BE2C (cell line): ENCODE measurements at regions not wholly inside any gene's neighbourhood (a gene's known extent, or its start where the extent isn't known, plus 50 kb on each side); places are given as distances from the start of the nearest gene placed in this dataset.

ENCODE experiments used
- DNase-seq: peaks from one replicate; pipeline ENCODE4 v3.0.0-alpha.2; 2020
- H3K27me3 ChIP-seq: fragments of 250-450 bp; sonication (Bioruptor Pico); 2 replicates; pipeline ENCODE4 v1.5.1; 2020; ENCODE audit warnings: mild to moderate bottlenecking
- H3K36me3 ChIP-seq: fragments of 250-450 bp; sonication (Bioruptor Pico); 2 replicates; pipeline ENCODE4 v1.5.1; 2020; ENCODE audit warnings: mild to moderate bottlenecking
- H3K4me1 ChIP-seq: fragments of 250-450 bp; sonication (Bioruptor Pico); 2 replicates; pipeline ENCODE4 v1.5.1; 2020
- H3K4me3 ChIP-seq: 2 replicates; pipeline ENCODE4 v1.5.1; 2011; ENCODE audit warnings: low read depth, low read length
- H3K9me3 ChIP-seq: fragments of 250-450 bp; sonication (Bioruptor Pico); 2 replicates; pipeline ENCODE4 v1.5.1; 2020
- CTCF ChIP-seq: IDR thresholded peaks from 2 replicates; pipeline ENCODE4 v1.5.1; 2012; ENCODE audit warnings: mild to moderate bottlenecking, low read depth, low read length

GRCh38 chr1:214848101-214848500 lies 234.4 kb upstream of the KCNK2 start:
- Histone ChIP-seq H3K27me3 (peaks cover 3% of the 10 kb centered on the region; the same call in 1 of the 2 replicates), H3K36me3 (no peaks in the 10 kb centered on the region), H3K4me3 (no peak overlapping the region), H3K4me1 (no peaks in the 10 kb centered on the region), H3K9me3 (no peaks in the 10 kb centered on the region)
- no peak for DNase-seq
- no peak for TF ChIP-seq CTCF

GRCh38 chr1:214850432-214851050 lies 232.0 kb upstream of the KCNK2 start:
- no peak for TF ChIP-seq CTCF
- Histone ChIP-seq H3K36me3 (no peaks in the 10 kb centered on the region), H3K27me3 (no peaks in the 10 kb centered on the region; the same call in 1 of the 2 replicates), H3K9me3 (no peaks in the 10 kb centered on the region), H3K4me1 (no peaks in the 10 kb centered on the region), H3K4me3 (no peak overlapping the region)
- no peak for DNase-seq

DNA sequence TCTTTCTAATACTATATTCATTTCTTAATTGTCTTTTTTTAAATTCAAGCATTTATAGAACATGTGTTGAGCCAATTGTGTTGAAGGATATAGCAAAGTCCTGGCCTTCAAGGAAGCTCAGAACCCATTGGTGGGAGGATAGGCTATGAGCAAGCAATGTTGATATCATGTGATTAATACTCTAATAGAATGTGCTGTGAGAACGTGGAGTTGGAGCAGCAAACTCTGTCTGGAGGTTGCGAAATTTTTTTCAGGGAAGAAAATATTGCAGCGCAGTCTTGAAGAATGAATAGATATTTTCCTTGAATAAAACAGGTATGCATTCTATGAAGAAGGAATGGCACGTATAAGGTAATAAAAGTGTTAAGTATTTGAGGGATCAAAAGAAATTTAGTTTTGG lies 229.2 kb upstream of the KCNK2 start:
- no peak for TF ChIP-seq CTCF
- H3K36me3 ChIP-seq, result no peaks in the 10 kb centered on the region
- no peak for DNase-seq
- no peaks in the 10 kb centered on the region for H3K9me3 ChIP-seq
- H3K4me1 ChIP-seq, result no peaks in the 10 kb centered on the region
- no peaks in the 10 kb centered on the region for H3K27me3 ChIP-seq
- no peak overlapping the region for H3K4me3 ChIP-seq

- no peak for DNase-seq
- Histone ChIP-seq H3K4me3 (no peak overlapping the region), H3K4me1 (peaks cover 7% of the 10 kb centered on the region)
Observed at GRCh38 chr1:214854126-214854875, 228.2 kb upstream of the KCNK2 start.

DNA sequence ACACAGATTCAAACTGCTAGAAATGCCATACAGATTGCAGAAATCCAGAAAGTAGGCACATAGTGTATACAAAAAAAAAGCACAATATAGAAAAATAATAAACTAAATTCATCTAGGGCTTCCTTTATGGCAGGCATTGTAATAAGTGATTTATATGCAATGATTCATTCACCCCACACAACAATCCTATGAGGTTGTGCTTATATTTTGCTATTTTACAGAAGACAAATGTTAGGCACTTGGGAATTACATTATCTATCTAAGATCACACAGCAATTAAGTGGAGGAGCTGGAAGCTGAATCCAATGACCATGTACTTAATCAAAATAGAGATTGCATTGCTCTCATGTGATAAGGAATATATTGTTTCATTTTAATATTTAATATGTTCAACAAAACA lies 225.7 kb upstream of the KCNK2 start:
- DNase-seq, result no peak
- Histone ChIP-seq H3K4me1 (peaks cover 21% of the 10 kb centered on the region), H3K36me3 (no peaks in the 10 kb centered on the region), H3K9me3 (no peaks in the 10 kb centered on the region), H3K27me3 (no peaks in the 10 kb centered on the region), H3K4me3 (no peak overlapping the region)
- no peak for TF ChIP-seq CTCF

More at GRCh38 chr1:214854126-214854875, 228.2 kb upstream of the KCNK2 start:
- no peaks in the 10 kb centered on the region for H3K9me3 ChIP-seq
- TF ChIP-seq CTCF, result no peak
- H3K36me3 ChIP-seq, result no peaks in the 10 kb centered on the region
- no peaks in the 10 kb centered on the region for H3K27me3 ChIP-seq

- Histone ChIP-seq H3K27me3 (no peaks in the 10 kb centered on the region), H3K4me1 (peaks cover 21% of the 10 kb centered on the region), H3K9me3 (no peaks in the 10 kb centered on the region), H3K36me3 (no peaks in the 10 kb centered on the region), H3K4me3 (no peak overlapping the region)
- no peak for DNase-seq
- TF ChIP-seq CTCF, result no peak
Observed at GRCh38 chr1:214857716-214858115, 224.8 kb upstream of the KCNK2 start.
